WERI-Rb-1 (cell line): ENCODE measurements at regions not wholly inside any gene's neighbourhood (a gene's known extent, or its start where the extent isn't known, plus 50 kb on each side); places are given as distances from the start of the nearest gene placed in this dataset.

Experiments
- DNase-seq: peaks from one replicate; pipeline ENCODE4 v3.0.0-alpha.2; 2020
- H3K27ac ChIP-seq: fragments of 250-450 bp; sonication (Bioruptor Pico); 2 replicates; pipeline ENCODE4 v1.5.1; 2020; ENCODE audit warnings: mild to moderate bottlenecking, moderate library complexity
- H3K27me3 ChIP-seq: fragments of 250-450 bp; sonication (Bioruptor Pico); 2 replicates; pipeline ENCODE4 v1.5.1; 2021; ENCODE audit warnings: mild to moderate bottlenecking, low read depth, moderate library complexity; ENCODE audit not compliant: insufficient read depth, severe bottlenecking
- H3K36me3 ChIP-seq: fragments of 250-450 bp; sonication (Bioruptor Pico); 2 replicates; pipeline ENCODE4 v1.5.1; 2020; ENCODE audit warnings: mild to moderate bottlenecking, moderate library complexity
- H3K4me3 ChIP-seq: 2 replicates; pipeline ENCODE4 v1.5.1; 2011; ENCODE audit warnings: low read depth, mild to moderate bottlenecking, control low read depth, low read length
- H3K9me3 ChIP-seq: fragments of 250-450 bp; sonication (Bioruptor Pico); 2 replicates; pipeline ENCODE4 v1.5.1; 2021; ENCODE audit warnings: mild to moderate bottlenecking, moderate library complexity; ENCODE audit not compliant: severe bottlenecking
- CTCF ChIP-seq: IDR thresholded peaks from 2 replicates; pipeline ENCODE4 v1.5.1; 2011; ENCODE audit warnings: low read depth, mild to moderate bottlenecking, control low read depth, inconsistent platforms, low read length

- peak; percentile 62 for DNase-seq
- Histone ChIP-seq H3K27ac (no peak overlapping the region), H3K36me3 (no peaks in the 10 kb centered on the region), H3K9me3 (peaks cover 6% of the 10 kb centered on the region), H3K27me3 (no peaks in the 10 kb centered on the region), H3K4me3 (no peak overlapping the region)
- peak; percentile 78 for TF ChIP-seq CTCF
These were observed 557.2 kb downstream of the BUD13 start for GRCh38 chr11:116215471-116216113.

GRCh38 chr11:116211147-116211546 lies 561.6 kb downstream of the BUD13 start:
- Histone ChIP-seq H3K36me3 (no peaks in the 10 kb centered on the region), H3K9me3 (no peaks in the 10 kb centered on the region), H3K4me3 (no peak overlapping the region), H3K27ac (no peak overlapping the region), H3K27me3 (no peaks in the 10 kb centered on the region)
- no peak for TF ChIP-seq CTCF
- no peak for DNase-seq

GRCh38 chr11:116210663-116211062 lies 562.1 kb downstream of the BUD13 start:
- H3K27me3 ChIP-seq, result no peaks in the 10 kb centered on the region
- no peak overlapping the region for H3K4me3 ChIP-seq
- no peak for TF ChIP-seq CTCF

GRCh38 chr11:116209255-116209654 lies 563.5 kb downstream of the BUD13 start:
- no peaks in the 10 kb centered on the region for H3K27me3 ChIP-seq
- H3K4me3 ChIP-seq, result no peak overlapping the region
- no peak for DNase-seq
- H3K27ac ChIP-seq, result no peak overlapping the region
- no peaks in the 10 kb centered on the region for H3K9me3 ChIP-seq
- no peak for TF ChIP-seq CTCF
- H3K36me3 ChIP-seq, result no peaks in the 10 kb centered on the region

More at GRCh38 chr11:116210663-116211062, 562.1 kb downstream of the BUD13 start:
- no peak for DNase-seq
- Histone ChIP-seq H3K36me3 (no peaks in the 10 kb centered on the region), H3K9me3 (no peaks in the 10 kb centered on the region), H3K27ac (no peak overlapping the region)

- 0 out of 2 replicates have a peak overlapping the region, but pooled peaks have one; percentile 17 for H3K27ac ChIP-seq
- TF ChIP-seq CTCF, result no peak
- no peaks in the 10 kb centered on the region for H3K36me3 ChIP-seq
- H3K4me3 ChIP-seq, result no peak overlapping the region
- H3K27me3 ChIP-seq, result no peaks in the 10 kb centered on the region
- H3K9me3 ChIP-seq, result no peaks in the 10 kb centered on the region
- DNase-seq, result no peak
These were observed 565.2 kb downstream of the BUD13 start for GRCh38 chr11:116207421-116208141.
